Right hindlimb (tissue), 1 donor: ENCODE measurements at regions not wholly inside any gene's neighbourhood (a gene's known extent, or its start where the extent isn't known, plus 50 kb on each side); places are given as distances from the start of the nearest gene placed in this dataset.

ENCODE experiments used
- DNase-seq: peaks from one replicate; pipeline ENCODE4 v3.0.0-alpha.2; 2018

GRCh38 chr2:150309311-150310080 is 178.0 kb downstream of the RND3 start:
- no peak for DNase-seq

DNA sequence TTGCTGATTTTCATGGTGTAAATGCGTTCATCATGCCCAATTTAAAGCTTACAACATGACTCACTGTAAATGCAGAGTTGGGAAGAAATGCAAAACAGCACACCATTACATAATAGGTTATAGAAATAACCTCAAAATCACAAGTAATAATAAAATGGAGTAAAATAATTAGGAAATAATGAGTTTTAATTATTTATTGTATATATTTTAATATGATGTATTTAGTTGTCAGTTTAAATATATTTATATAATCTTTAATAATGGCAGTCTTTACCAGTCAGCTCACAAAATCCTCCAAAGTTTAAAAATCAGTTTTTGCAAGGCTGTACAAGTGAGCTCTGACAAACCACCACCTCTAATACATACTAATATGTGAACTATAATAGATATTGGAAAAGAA is 180.2 kb downstream of the RND3 start:
- DNase-seq, result no peak

GRCh38 chr2:150303281-150303680 is 184.2 kb downstream of the RND3 start:
- no peak for DNase-seq

DNA sequence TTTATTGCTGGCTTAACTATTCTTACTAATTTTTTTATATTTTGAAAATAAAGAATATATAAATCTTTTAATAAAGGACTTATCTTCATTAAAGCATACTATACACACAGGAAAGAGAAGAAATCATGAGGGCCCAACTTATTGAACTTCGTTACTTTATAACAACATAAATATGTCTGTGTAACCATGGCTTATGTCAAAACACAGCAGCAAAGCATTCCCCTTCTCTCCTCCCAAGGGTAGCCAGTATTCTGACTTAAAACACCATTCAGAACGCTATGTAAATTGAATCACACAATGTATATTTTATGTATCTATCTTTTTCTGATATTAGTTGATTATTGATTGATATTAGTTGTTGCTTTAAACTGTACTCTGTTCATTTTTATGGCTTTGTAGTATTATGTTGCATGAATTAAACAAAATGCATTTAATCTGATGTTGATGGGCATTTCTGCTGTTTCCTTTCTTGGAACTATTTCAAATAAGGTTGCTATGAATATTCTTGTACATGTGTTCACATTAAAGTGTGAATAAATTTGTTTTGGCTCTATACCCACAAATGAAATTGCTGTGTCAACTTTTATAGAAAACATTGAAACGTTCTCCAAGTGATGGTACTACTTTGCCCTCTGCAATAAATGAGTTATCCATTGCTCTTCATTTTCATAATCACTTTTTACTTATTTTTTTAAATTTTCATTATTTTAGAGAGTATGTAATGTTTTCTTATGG is 188.7 kb downstream of the RND3 start:
- no peak for DNase-seq

- DNase-seq, result peak; percentile 24
Observed at GRCh38 chr2:150296770-150297546, 190.5 kb downstream of the RND3 start.

- DNase-seq, result no peak
Observed at GRCh38 chr2:150295544-150295943, 191.9 kb downstream of the RND3 start.

DNA sequence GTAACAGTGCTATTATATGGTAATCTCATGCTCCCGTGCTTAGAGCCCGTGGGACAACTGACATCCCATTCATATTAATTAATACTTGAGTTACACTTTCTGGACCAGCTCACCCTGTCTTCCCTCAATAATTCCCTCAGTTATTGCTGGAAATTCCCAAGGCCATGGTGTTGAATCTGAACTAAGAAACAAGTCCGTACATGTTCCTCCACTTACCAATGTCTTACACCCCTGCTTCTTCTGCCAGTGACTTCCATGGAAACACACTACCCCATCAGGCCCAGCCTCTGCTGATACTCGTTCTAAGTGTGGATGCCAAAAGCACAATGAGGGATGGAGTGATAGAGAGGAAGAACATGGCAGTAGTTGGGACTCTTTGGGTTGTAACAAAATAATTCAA is 193.7 kb downstream of the RND3 start:
- no peak for DNase-seq

- no peak for DNase-seq
Observed at GRCh38 chr2:150292807-150293206, 194.7 kb downstream of the RND3 start.

- DNase-seq, result no peak
Observed at GRCh38 chr2:150292192-150292591, 195.3 kb downstream of the RND3 start.

DNA sequence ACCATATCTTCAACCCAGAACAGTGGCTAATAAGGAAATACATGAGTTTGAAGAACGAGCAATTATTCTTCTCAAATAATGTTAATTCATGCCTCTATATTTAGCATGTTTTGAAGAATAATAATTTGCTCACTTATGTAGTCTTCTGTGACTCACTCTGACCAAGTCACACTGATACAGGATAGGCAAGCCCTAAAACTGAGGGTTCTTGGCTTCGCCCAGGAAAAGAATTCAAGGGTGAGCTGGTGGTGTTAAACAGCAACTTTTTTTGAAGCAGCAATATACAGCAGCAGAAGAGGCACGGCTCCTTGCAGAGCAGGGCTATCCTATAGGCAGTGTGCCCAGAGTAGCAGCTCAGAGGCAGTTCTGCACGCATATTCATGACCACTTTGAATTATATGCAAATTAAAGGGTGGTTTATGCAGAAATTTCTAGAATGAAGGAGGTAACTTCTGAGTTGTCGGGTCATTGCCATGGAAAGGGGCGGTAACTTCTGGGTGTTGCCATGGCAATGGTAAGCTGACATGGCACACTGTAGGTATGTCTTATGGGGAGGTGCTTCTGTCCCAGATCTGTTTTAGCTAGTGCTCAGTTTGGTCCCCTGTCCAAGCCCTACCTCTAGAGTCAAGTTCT is 200.6 kb downstream of the RND3 start:
- DNase-seq, result no peak

- no peak for DNase-seq
Observed at GRCh38 chr2:150284116-150284515, 203.4 kb downstream of the RND3 start.

DNA sequence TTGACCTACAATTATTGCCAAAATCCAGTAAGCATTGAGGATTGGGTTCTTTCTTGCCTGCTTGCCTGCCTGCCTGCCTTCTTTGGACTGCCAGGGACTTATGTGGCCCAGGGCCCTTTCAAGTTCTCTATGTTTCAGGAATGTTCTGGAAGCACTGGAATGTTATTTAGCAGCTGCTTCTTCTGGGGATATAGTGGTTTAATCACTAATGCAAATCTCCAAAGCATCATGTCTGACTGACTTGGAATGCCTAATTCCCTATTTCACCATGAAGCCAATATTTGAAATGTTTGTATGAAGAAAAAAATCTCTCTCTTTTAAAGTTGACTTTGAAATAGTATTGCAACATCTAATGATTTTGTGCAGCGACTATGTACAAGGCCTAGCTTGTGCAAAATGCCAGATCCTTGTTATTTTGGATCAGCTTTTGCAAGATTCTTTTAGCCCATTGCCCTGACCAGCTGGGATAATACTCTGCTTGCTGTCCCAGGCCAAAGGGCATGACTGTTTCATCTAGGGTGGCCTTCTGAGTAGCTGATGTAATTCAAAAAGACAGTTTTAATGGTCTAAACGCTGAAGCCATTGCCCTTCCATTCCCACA is 204.6 kb downstream of the RND3 start:
- peak; percentile 27 for DNase-seq

DNA sequence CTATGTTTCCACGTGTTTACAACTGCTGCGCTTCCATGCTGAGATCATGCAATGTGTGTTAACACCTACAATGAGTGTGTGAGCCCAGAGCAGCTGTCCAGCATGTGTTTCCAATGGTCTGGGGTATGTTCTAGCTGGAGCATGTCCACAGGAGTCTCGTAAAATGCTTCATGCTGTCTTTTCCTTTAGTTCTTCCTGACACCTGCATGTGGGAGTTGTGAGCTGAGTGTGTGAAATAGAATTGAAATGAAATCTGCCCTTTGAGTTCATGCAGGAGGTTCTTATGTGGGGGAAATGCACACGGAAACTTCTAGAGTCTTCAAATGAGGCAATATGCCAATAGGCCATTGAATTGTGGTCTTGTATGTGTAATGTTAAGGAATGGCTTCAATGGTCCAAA is 205.1 kb downstream of the RND3 start:
- peak; percentile 71 for DNase-seq

GRCh38 chr2:150280231-150280630 is 207.2 kb downstream of the RND3 start:
- DNase-seq, result peak; percentile 71

DNA sequence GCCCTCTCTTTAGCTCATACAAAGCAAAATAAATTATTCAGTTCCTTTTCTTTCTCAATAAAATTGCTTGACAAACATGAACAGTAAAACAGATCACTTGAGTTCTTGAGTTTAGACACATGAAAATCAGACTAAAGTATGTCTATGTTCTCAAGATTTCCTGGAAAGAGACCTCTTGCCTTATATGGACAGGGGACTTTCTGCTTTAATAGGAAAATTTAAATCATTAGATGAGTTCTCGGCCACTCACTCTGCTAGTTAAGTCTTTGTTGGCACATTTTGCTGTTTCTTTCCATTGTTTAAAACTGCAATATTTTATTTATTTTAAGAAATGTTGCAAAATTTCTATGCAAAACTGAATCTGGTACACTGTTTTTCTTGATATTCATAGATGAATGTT is 207.8 kb downstream of the RND3 start:
- DNase-seq, result no peak

DNA sequence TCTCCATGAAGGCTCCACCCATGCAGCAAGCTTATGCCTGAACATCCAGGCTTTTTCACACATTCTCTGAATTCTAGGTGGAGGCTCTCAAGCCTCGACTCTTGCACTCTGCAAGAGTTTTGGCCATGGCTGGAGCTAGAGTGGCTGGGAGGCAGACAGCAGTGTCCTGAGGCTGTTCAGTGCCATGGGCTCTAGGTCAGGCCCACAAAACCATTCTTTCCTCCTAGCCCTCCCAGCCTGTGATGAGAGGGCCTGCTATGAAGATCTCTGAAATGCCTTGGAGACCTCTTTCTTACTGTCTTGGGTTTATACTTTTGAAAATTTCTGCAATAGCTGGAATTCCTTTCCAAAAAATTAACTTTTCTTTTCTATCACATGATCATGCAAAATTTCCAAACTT is 210.7 kb downstream of the RND3 start:
- no peak for DNase-seq

DNA sequence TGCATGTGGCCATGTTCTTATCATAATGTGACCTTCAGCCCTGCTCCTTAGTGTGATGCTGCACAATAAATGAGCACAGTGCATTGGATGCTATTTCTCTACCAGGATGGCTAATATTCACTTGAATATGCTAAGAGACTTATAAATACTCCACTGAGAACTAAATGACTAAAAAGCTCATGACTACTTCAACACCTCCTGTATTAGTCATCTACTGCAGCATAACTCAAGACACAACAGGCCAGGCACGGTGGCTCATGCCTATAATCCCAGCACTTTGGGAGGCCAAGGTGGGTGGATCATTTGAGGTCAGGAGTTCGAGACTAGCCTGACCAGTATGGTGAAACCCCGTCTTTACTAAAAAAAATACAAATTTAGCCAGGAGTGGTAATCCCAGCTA is 213.4 kb downstream of the RND3 start:
- DNase-seq, result no peak

DNA sequence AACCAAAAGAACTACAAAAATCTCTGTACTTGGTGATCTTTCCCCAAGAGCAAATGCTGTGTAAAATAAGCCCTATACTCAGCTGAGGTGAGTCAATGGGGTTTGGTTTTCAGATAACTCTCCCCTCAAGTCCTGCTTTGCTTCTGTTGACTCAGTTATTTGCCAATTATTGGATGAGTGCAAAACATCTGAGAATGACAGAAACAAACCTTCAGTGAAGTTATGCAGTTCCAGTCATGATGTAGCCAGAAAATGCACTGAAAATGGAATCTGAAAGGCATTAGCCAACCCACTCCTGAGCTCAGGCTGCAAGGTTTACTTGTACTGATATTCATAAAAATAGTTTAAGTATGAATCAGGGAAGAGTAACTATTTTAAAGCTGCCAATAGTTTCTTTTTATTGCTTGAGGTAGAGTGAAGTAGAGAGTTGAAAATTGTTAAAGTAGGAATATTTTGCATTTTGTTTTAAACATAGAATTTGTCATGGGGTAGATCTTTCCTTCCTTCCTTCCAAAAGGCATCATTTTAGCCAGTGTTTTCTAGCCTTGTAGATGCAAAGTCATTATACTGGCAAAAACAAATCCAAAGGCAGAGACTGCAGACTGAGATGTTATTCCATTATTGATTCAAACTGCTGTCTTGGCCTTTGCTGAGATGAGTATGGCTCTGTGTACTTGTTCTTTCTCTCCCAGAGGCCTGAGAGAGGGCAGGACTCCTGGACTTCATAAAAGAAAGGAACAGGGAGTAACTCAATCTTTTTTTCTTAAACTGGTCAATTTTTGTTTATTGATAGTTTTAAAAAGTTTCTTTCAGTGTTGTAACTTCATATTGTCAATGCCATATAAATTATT is 215.3 kb downstream of the RND3 start:
- no peak for DNase-seq

DNA sequence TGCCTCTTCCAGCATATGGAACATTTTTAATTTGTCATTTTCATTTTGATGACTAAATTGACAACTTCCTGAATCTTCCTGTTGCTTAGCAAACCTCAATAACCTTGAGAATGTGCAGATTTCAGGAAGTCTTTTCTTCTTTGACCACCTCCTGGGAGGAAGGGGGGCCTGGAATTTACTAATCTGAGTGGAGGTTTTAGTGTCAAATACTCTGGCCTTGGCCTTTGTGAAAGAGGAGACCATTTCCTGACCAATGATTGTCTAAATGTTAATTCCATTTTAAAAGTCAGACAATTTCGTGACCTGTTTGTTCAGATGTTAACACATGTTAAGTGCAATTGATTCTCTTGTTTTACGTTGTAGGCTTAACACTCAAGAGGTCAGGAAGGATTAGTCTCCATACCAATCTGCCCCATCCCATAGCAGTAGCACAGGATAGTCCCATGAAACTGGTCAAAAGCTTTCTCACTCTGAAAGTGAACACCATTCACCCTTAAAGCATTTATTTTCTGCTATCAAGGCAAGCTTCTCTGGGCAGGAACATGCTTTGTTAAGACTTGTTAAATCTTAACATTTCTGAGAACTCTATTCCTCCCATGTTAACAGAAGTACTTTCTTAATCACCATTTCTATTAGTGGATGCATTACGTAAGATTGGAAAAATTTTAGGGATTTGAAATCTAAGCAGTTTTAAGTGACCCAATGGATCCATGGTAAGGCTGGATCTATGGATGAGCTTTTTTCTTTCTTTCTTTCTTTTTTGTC is 219.6 kb downstream of the RND3 start:
- no peak for DNase-seq

GRCh38 chr2:150266931-150267330 is 220.5 kb downstream of the RND3 start:
- no peak for DNase-seq

GRCh38 chr2:150264442-150264841 is 223.0 kb downstream of the RND3 start:
- no peak for DNase-seq
